Endodermal cell (in vitro differentiated cells): ENCODE measurements at regions not wholly inside any gene's neighbourhood (a gene's known extent, or its start where the extent isn't known, plus 50 kb on each side); places are given as distances from the start of the nearest gene placed in this dataset.

ENCODE experiments used
- DNase-seq: peaks from one replicate; pipeline ENCODE4 v3.0.0-alpha.2; 2017
- H3K27ac ChIP-seq: 2 replicates; pipeline ENCODE4 v1.5.1; 2013; ENCODE audit warnings: mild to moderate bottlenecking, low read depth, low read length, moderate library complexity
- H3K27me3 ChIP-seq: 2 replicates; pipeline ENCODE4 v1.6.1; 2013; ENCODE audit warnings: mild to moderate bottlenecking, low read length, moderate library complexity; ENCODE audit not compliant: insufficient read depth, control insufficient read depth, poor library complexity, severe bottlenecking
- H3K36me3 ChIP-seq: 2 replicates; pipeline ENCODE4 v1.7.0; 2013; ENCODE audit warnings: mild to moderate bottlenecking, low read length, moderate library complexity; ENCODE audit not compliant: control insufficient read depth, insufficient read depth
- H3K4me1 ChIP-seq: one replicate; pipeline ENCODE4 v1.7.0; 2013; ENCODE audit warnings: low read length; ENCODE audit not compliant: control insufficient read depth, insufficient read depth
- H3K4me3 ChIP-seq: 2 replicates; pipeline ENCODE4 v1.5.1; 2013; ENCODE audit warnings: mild to moderate bottlenecking, low read length, moderate library complexity
- H3K9ac ChIP-seq: 2 replicates; pipeline ENCODE4 v1.6.1; 2013; ENCODE audit warnings: mild to moderate bottlenecking, low read length, moderate library complexity; ENCODE audit not compliant: poor library complexity, severe bottlenecking; ENCODE audit errors: extremely low read depth
- H3K9me3 ChIP-seq: 2 replicates; pipeline ENCODE4 v1.6.1; 2013; ENCODE audit warnings: mild to moderate bottlenecking, low read length, moderate library complexity; ENCODE audit not compliant: control insufficient read depth
- H3K27ac Mint-ChIP-seq: 2 replicates; pipeline ENCODE4 v1.8.0; 2020; ENCODE audit warnings: mixed read lengths
- H3K27me3 Mint-ChIP-seq: 2 replicates; pipeline ENCODE4 v1.8.0; 2021; ENCODE audit warnings: mild to moderate bottlenecking, mixed read lengths; ENCODE audit not compliant: insufficient read depth
- H3K36me3 Mint-ChIP-seq: 2 replicates; pipeline ENCODE4 v1.8.0; 2020; ENCODE audit warnings: low read depth, mixed read lengths
- H3K4me1 Mint-ChIP-seq: 2 replicates; pipeline ENCODE4 v1.8.0; 2020; ENCODE audit warnings: mixed read lengths
- H3K4me3 Mint-ChIP-seq: 2 replicates; pipeline ENCODE4 v1.8.0; 2020; ENCODE audit warnings: mild to moderate bottlenecking, moderate library complexity, mixed read lengths
- H3K9me3 Mint-ChIP-seq: 2 replicates; pipeline ENCODE4 v1.8.0; 2020; ENCODE audit warnings: mild to moderate bottlenecking, mixed read lengths
- WGBS, 2 experiments: methylation state at CpG; one replicate each; pipeline versions ENCODE4 v1.1.5 to v1.1.7; 2013; ENCODE audit warnings: missing lambda C conversion rate in 2 of 2, mixed read lengths in 1 of 2; ENCODE audit not compliant: insufficient coverage in 1 of 2, insufficient read length in 1 of 2; 5-methylcytosine and 5-hydroxymethylcytosine counted together
- TF ChIP-seq, protein P1 (sequence below): fragments of 200-600 bp; sonication (generic); conservative IDR thresholded peaks from 2 replicates; pipeline ENCODE4 v1.5.0; 2021; ENCODE audit warnings: antibody characterized with exemption, mild to moderate bottlenecking

DNA sequence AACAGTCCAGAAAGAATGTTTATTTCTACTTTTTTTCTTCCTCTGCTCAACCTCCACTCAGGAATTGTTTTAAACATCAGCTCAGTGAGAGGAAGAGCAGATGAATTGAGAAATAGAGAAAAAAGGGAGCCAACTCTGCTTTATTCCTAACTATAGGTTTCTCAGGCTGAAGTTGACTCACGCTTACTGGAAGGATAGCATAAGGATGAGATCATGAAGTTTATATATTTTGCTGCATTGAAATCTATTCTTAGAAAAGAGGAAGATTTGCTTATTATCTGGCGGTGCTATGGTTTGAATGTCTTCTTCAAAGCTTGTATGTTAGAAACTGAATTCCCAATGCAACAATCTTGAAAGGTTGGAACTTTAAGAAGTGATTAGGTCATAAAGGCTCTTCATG is 1673.4 kb upstream of the PCDH7 start:
- Histone ChIP-seq H3K27ac (no peak overlapping the region), H3K9ac (no peak overlapping the region), H3K27me3 (no peaks in the 10 kb centered on the region), H3K4me1 (peaks cover 3% of the 10 kb centered on the region), H3K9me3 (no peaks in the 10 kb centered on the region), H3K36me3 (no peaks in the 10 kb centered on the region), H3K4me3 (no peak overlapping the region)
- TF ChIP-seq, protein P1, sequence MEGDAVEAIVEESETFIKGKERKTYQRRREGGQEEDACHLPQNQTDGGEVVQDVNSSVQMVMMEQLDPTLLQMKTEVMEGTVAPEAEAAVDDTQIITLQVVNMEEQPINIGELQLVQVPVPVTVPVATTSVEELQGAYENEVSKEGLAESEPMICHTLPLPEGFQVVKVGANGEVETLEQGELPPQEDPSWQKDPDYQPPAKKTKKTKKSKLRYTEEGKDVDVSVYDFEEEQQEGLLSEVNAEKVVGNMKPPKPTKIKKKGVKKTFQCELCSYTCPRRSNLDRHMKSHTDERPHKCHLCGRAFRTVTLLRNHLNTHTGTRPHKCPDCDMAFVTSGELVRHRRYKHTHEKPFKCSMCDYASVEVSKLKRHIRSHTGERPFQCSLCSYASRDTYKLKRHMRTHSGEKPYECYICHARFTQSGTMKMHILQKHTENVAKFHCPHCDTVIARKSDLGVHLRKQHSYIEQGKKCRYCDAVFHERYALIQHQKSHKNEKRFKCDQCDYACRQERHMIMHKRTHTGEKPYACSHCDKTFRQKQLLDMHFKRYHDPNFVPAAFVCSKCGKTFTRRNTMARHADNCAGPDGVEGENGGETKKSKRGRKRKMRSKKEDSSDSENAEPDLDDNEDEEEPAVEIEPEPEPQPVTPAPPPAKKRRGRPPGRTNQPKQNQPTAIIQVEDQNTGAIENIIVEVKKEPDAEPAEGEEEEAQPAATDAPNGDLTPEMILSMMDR, result no peak
- no peak for DNase-seq
- Mint-ChIP-seq H3K4me1 (peaks cover 21% of the 10 kb centered on the region), H3K27ac (no peak overlapping the region), H3K4me3 (no peak overlapping the region), H3K36me3 (no peaks in the 10 kb centered on the region), H3K9me3 (peaks cover 4% of the 10 kb centered on the region), H3K27me3 (no peaks in the 10 kb centered on the region)
- 97 to 100% methylated on average over 2 of the region's 2 CpGs for WGBS, 2 experiments

DNA sequence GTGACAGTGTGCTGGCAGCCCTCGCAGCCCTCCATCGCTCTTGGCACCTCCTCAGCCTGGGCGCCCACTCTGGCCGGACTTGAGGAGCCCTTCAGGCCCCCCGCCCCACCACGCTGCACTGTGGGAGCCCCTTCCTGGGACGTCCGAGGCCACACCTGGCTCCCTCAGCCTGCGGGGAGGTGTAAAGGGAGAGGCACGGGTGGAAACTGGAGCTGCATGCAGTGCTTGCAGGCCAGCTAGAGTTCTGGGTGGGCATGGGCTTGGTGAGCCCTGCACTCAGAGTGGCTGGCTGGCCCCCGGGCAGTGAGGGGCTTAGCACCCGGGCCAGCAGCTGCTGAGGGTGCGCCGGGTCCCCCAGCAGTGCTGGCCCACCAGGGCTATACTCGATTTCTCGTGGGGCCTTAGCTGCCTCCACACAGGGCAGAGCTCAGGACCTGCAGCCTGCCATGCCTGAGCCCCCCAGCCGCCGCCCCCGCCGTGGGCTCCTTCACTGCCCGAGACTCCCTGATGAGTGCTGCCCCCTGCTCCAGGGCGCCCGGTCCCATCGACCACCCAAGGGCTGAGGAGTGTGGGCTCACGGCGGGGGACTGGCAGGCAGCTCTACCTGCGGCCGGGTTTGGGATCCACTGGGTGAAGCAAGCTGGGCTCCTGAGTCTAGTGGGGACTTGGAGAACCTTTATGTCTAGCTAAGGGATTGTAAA is 1672.7 kb upstream of the PCDH7 start:
- TF ChIP-seq, protein P1, result no peak
- Mint-ChIP-seq H3K27me3 (no peaks in the 10 kb centered on the region), H3K27ac (no peak overlapping the region), H3K4me1 (peaks cover 23% of the 10 kb centered on the region), H3K4me3 (no peak overlapping the region), H3K9me3 (peaks cover 4% of the 10 kb centered on the region), H3K36me3 (no peaks in the 10 kb centered on the region)
- 95% methylated on average over 14 to 28 of the region's 28 CpGs for WGBS, 2 experiments
- H3K4me3 ChIP-seq, result no peak overlapping the region
- no peaks in the 10 kb centered on the region for H3K27me3 ChIP-seq
- no peaks in the 10 kb centered on the region for H3K36me3 ChIP-seq
- H3K27ac ChIP-seq, result no peak overlapping the region
- H3K9ac ChIP-seq, result no peak overlapping the region
- no peaks in the 10 kb centered on the region for H3K9me3 ChIP-seq
- peaks cover 3% of the 10 kb centered on the region for H3K4me1 ChIP-seq
- DNase-seq, result no peak

DNA sequence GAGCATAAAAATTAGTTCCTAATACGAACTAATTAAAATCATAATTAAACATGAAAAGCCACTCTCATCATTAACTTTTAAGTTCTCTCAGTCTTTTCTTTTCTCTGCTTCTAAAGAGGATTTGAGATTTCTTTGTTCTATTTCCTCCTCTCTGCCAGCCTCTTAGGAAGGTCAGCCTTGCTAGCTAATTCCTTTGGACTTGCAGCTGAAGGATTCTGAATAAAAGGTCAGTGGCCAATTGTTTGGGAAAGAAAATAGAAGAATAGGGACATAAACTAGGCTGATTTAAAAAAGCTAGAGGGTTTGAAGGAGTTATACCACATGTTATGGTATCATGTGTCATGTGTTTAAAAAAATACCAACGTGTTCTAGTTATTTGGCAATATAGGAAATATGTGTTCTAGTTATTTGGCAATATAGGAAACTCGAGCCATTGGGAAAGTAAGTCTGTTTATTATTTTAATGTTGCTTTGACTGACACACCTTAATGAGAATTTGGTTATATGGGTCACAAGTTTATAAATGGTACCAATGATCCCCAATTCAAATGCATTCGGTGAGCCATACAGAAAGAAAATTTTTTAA is 1668.7 kb upstream of the PCDH7 start:
- H3K27ac ChIP-seq, result no peak overlapping the region
- Mint-ChIP-seq H3K9me3 (peaks cover 4% of the 10 kb centered on the region), H3K4me3 (no peak overlapping the region), H3K27ac (no peak overlapping the region), H3K4me1 (peaks cover 23% of the 10 kb centered on the region), H3K36me3 (no peaks in the 10 kb centered on the region), H3K27me3 (no peaks in the 10 kb centered on the region)
- TF ChIP-seq, protein P1, result no peak
- H3K9ac ChIP-seq, result no peak overlapping the region
- 80 to 86% methylated on average over 3 to 4 of the region's 4 CpGs for WGBS, 2 experiments
- H3K9me3 ChIP-seq, result no peaks in the 10 kb centered on the region
- DNase-seq, result no peak
- H3K4me3 ChIP-seq, result no peak overlapping the region
- H3K27me3 ChIP-seq, result no peaks in the 10 kb centered on the region
- H3K36me3 ChIP-seq, result no peaks in the 10 kb centered on the region
- peaks cover 3% of the 10 kb centered on the region for H3K4me1 ChIP-seq
